NCI-H774 (cell line): ENCODE measurements at regions not wholly inside any gene's neighbourhood (a gene's known extent, or its start where the extent isn't known, plus 50 kb on each side); places are given as distances from the start of the nearest gene placed in this dataset.

ENCODE experiments used
- DNase-seq: peaks from one replicate; lab custom pipeline; 2025; lab: John Stamatoyannopoulos, UW

GRCh38 chr12:19015285-19015684, 114.2 kb upstream of the PLEKHA5 start:
- no peak for DNase-seq

- no peak for DNase-seq
These were observed 111.1 kb upstream of the PLEKHA5 start for GRCh38 chr12:19018302-19018970.

- DNase-seq, result no peak
These were observed 108.3 kb upstream of the PLEKHA5 start for GRCh38 chr12:19021240-19021639.

GRCh38 chr12:19021646-19022045, 107.9 kb upstream of the PLEKHA5 start:
- no peak for DNase-seq

- DNase-seq, result no peak
These were observed 104.0 kb upstream of the PLEKHA5 start for GRCh38 chr12:19025582-19025981.

GRCh38 chr12:19026034-19026433, 103.5 kb upstream of the PLEKHA5 start:
- DNase-seq, result no peak

- no peak for DNase-seq
These were observed 102.7 kb upstream of the PLEKHA5 start for GRCh38 chr12:19026614-19027488.

- DNase-seq, result no peak
These were observed 99.4 kb upstream of the PLEKHA5 start for GRCh38 chr12:19030180-19030579.

GRCh38 chr12:19030603-19031002, 98.9 kb upstream of the PLEKHA5 start:
- no peak for DNase-seq

- no peak for DNase-seq
These were observed 98.5 kb upstream of the PLEKHA5 start for GRCh38 chr12:19031032-19031431.

- no peak for DNase-seq
These were observed 96.7 kb upstream of the PLEKHA5 start for GRCh38 chr12:19032826-19033225.

- DNase-seq, result no peak
These were observed 96.3 kb upstream of the PLEKHA5 start for GRCh38 chr12:19033244-19033643.

- DNase-seq, result no peak
These were observed 94.6 kb upstream of the PLEKHA5 start for GRCh38 chr12:19034937-19035336.

- DNase-seq, result no peak
These were observed 94.0 kb upstream of the PLEKHA5 start for GRCh38 chr12:19035536-19035935.

- no peak for DNase-seq
These were observed 92.7 kb upstream of the PLEKHA5 start for GRCh38 chr12:19036673-19037357.

GRCh38 chr12:19038209-19038608, 91.3 kb upstream of the PLEKHA5 start:
- no peak for DNase-seq

- DNase-seq, result no peak
These were observed 90.0 kb upstream of the PLEKHA5 start for GRCh38 chr12:19039515-19039914.

GRCh38 chr12:19042221-19042620, 87.3 kb upstream of the PLEKHA5 start:
- no peak for DNase-seq

- no peak for DNase-seq
These were observed 85.1 kb upstream of the PLEKHA5 start for GRCh38 chr12:19044430-19044829.

GRCh38 chr12:19044891-19045290, 84.6 kb upstream of the PLEKHA5 start:
- DNase-seq, result no peak

GRCh38 chr12:19045426-19045825, 84.1 kb upstream of the PLEKHA5 start:
- no peak for DNase-seq

GRCh38 chr12:19048943-19049342, 80.6 kb upstream of the PLEKHA5 start:
- DNase-seq, result no peak

- DNase-seq, result no peak
These were observed 76.8 kb upstream of the PLEKHA5 start for GRCh38 chr12:19052689-19053088.
